Hepatocyte (in vitro differentiated cells): ENCODE measurements at regions not wholly inside any gene's neighbourhood (a gene's known extent, or its start where the extent isn't known, plus 50 kb on each side); places are given as distances from the start of the nearest gene placed in this dataset.

Experiments
- CTCF ChIP-seq: fragments of 200-600 bp; sonication (generic); IDR thresholded peaks from 2 replicates; pipeline ENCODE4 v1.5.1; 2016; ENCODE audit warnings: antibody characterized with exemption, mild to moderate bottlenecking; ENCODE audit not compliant: poor library complexity
- EZH2phosphoT487 ChIP-seq: fragments of 200-600 bp; sonication (generic); IDR thresholded peaks from one replicate; pipeline ENCODE4 v1.6.1; 2018; ENCODE audit warnings: antibody characterized with exemption, mild to moderate bottlenecking, low read depth, moderate library complexity; ENCODE audit not compliant: unreplicated experiment, severe bottlenecking

DNA sequence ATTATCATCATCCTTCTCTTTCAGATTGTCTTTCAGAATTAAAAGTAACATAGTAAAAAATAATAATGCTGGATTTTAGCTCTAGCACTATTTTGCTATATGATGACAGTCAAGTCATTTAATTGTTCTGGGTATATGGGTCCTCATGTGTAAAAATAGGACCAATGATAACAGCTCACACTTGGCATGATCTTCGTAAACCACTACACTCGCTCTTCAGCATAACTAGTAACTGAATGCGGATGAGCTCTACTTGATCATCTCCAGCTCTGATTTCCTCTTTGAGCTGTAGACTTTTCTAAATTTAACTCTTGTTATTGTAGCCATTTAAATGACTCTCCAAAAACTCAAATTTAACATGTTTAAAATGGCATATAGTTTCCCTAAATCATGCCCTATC is 831.8 kb upstream of the HS3ST1 start:
- TF ChIP-seq CTCF: no peak
- no peak for TF ChIP-seq EZH2phosphoT487
